ENCODE measurements at regions not wholly inside any gene's neighbourhood (a gene's known extent, or its start where the extent isn't known, plus 50 kb on each side); places are given as distances from the start of the nearest gene placed in this dataset.

- no peak for DNase-seq
Measured at GRCh38 chr11:18878211-18878610, 61.0 kb downstream of the MRGPRX1 start.

DNA sequence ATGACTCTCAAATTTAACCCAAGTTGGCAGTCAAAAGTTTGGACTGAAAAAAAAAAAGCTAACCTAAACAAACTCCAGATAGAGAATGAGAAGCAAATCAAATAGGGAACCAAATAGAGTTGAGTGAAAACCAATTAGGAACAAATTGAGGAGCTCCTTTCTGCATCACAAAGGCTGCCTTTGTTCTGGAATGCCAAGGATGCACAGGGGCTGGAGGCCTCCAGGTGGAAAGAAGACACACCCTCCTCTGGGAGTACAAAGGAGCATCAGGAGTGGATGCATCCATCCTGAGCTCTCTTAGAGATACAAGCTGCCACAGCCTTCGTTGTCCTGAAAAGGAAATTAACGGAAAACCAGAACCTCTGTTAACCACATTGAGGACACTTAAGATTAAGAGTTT, 73.3 kb downstream of the MRGPRX1 start:
- DNase-seq = no peak

- no peak for DNase-seq
Measured at GRCh38 chr11:18865261-18865660, 73.7 kb upstream of the PTPN5 start.

GRCh38 chr11:18853086-18853720, 61.6 kb upstream of the PTPN5 start:
- DNase-seq = peak in 1 of 2 experiments; percentile 8

DNA sequence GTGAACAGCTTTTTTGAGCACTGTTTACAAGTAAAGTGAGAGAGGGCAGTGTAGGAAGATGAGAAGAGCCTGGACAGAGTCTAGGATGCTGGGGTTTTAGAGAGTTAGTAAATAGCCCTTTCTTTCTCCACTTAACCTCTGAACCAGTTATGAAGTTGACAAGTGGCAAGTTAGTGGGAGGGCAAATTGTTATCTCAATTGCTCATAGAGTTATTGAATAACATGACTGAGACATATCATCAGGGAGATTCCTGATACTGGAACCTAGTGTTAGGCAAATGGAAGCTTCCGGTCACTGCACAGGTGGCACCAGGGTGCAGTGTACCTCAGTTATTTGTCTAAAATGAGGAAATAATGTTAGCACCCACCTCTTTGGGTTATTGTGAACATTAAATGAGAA, 57.8 kb upstream of the PTPN5 start:
- no peak for DNase-seq

DNA sequence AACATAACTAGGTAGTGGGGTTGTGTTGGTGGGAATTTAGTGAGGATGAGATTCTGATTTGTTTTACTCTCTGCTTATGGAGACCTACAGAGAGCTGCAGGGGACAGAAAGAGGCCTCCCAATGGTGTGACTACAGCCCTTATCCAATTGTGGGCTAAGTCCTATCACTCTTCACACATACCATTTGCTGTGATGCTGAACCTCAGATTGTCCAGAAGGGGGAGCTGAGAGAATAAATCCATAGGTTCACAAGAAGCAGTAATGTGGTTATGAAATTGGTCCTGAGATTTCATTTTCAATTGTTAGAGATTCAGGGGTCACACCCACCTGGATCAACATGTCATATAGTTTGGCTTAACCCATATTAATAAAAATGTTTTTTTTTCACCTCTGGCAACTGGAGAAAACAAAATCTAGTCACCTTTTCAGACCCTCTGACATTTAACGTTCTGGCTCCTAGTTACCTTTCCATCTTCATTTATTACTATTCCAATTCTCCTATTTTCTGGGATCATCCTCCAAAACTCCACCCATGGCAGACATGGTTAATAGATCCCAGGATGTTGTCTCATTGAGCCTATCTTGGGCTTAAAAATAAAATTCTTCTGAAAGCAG, 53.3 kb upstream of the PTPN5 start:
- DNase-seq = peak in 1 of 2 experiments; percentile 10
